Muscle of back (tissue), 3 donors: ENCODE measurements at regions not wholly inside any gene's neighbourhood (a gene's known extent, or its start where the extent isn't known, plus 50 kb on each side); places are given as distances from the start of the nearest gene placed in this dataset.

Source experiments
- DNase-seq, 3 donors: peaks; one replicate each; pipeline versions ENCODE4 v3.0.0 to v3.0.0-alpha.2; 2013

- DNase-seq: no peak
Measured at GRCh38 chr18:41624460-41624859, 330.6 kb upstream of the PIK3C3 start.

- no peak for DNase-seq
Measured at GRCh38 chr18:41621177-41621576, 333.9 kb upstream of the PIK3C3 start.

- no peak for DNase-seq
Measured at GRCh38 chr18:41618147-41618546, 336.9 kb upstream of the PIK3C3 start.

- no peak for DNase-seq
Measured at GRCh38 chr18:41617647-41618046, 337.4 kb upstream of the PIK3C3 start.

GRCh38 chr18:41613003-41613609, 341.9 kb upstream of the PIK3C3 start:
- no peak for DNase-seq

- DNase-seq: no peak
Measured at GRCh38 chr18:41604964-41605363, 350.1 kb upstream of the PIK3C3 start.

- DNase-seq: no peak
Measured at GRCh38 chr18:41602034-41602433, 353.0 kb upstream of the PIK3C3 start.

- DNase-seq: no peak
Measured at GRCh38 chr18:41600693-41601391, 354.2 kb upstream of the PIK3C3 start.

GRCh38 chr18:41599466-41599865, 355.6 kb upstream of the PIK3C3 start:
- DNase-seq: no peak

GRCh38 chr18:41594582-41594981, 360.5 kb upstream of the PIK3C3 start:
- DNase-seq: peak in 1 of 3 donors; percentile 16

GRCh38 chr18:41593171-41593675, 361.8 kb upstream of the PIK3C3 start:
- DNase-seq: no peak

GRCh38 chr18:41587976-41588375, 367.1 kb upstream of the PIK3C3 start:
- DNase-seq: no peak

- no peak for DNase-seq
Measured at GRCh38 chr18:41585512-41585911, 369.5 kb upstream of the PIK3C3 start.

- DNase-seq: no peak
Measured at GRCh38 chr18:41579185-41579584, 375.8 kb upstream of the PIK3C3 start.

GRCh38 chr18:41577529-41577928, 377.5 kb upstream of the PIK3C3 start:
- no peak for DNase-seq

- no peak for DNase-seq
Measured at GRCh38 chr18:41576643-41577042, 378.4 kb upstream of the PIK3C3 start.

- DNase-seq: no peak
Measured at GRCh38 chr18:41569867-41570266, 385.2 kb upstream of the PIK3C3 start.

GRCh38 chr18:41561961-41562360, 393.1 kb upstream of the PIK3C3 start:
- DNase-seq: no peak

GRCh38 chr18:41558715-41559114, 396.3 kb upstream of the PIK3C3 start:
- DNase-seq: no peak

GRCh38 chr18:41553716-41554115, 401.3 kb upstream of the PIK3C3 start:
- DNase-seq: peak in 1 of 3 donors; percentile 3

GRCh38 chr18:41548521-41549260, 406.3 kb upstream of the PIK3C3 start:
- peak in 2 of 3 donors; percentile 8 to 10 for DNase-seq

GRCh38 chr18:41545091-41545888, 409.7 kb upstream of the PIK3C3 start:
- DNase-seq: no peak
